ENCODE measurements at regions not wholly inside any gene's neighbourhood (a gene's known extent, or its start where the extent isn't known, plus 50 kb on each side); places are given as distances from the start of the nearest gene placed in this dataset.
"Not testable (repeated sequence)": the region's sequence is repeated elsewhere in the genome, so short reads cannot be mapped to it uniquely, and the experiment has no call there.

GRCh38 chr13:109268492-109268891 lies 517.9 kb downstream of the IRS2 start:
- not testable (repeated sequence) for FAIRE-seq

GRCh38 chr13:109267400-109267799 lies 519.0 kb downstream of the IRS2 start:
- not testable (repeated sequence) for FAIRE-seq

DNA sequence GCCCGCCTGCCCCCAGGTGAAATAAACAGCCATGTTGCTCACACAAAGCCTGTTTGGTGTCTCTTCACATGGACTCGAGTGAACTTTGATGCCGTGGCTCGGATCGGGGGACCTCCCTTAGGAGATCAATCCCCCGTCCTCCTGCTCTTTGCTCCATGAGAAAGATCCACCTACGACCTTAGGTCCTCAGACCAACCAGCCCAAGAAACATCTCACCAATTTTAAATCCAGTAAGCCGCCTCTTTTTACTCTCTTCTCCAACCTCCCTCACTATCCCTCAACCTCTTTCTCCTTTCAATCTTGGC lies 521.0 kb downstream of the IRS2 start:
- not testable (repeated sequence) for FAIRE-seq

DNA sequence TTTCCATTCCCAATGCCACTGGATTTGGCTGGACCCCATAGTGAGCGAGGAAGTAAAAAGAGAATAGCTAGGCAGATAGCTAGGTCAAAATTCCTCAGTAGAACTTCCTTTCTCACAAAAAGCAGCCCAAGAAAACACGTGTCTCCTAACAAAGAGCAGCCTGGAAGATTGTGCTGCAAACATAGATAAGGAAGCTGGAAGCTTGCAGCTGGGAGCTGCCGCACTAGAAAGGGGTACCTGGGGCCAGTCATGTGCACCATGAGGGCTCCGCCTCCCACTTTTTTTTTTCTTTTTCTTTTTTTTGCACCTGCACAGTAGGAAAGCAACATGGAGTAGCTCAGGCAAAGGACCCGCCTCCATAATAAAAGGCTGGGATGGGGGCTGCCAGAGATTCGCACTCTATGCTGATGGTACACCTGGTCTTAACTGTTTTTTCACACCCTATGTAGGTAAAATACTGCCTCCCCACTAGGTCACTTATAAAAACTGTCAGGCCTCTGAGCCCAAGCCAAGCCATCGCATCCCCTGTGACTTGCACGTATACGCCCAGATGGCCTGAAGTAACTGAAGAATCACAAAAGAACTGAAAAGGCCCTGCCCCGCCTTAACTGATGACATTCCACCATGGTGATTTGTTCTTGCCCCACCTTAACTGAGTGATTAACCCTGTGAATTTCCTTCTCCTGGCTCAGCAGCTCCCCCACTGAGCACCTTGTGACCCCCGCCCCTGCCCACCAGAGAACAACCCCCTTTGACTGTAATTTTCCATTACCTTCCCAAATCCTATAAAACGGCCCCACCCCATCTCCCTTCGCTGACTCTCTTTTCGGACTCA lies 521.6 kb downstream of the IRS2 start:
- not testable (repeated sequence) for FAIRE-seq

- FAIRE-seq: not testable (repeated sequence)
Observed at GRCh38 chr13:109257761-109258157, 528.6 kb downstream of the IRS2 start.

All from TTC549 (cell line).